ENCODE measurements at regions not wholly inside any gene's neighbourhood (a gene's known extent, or its start where the extent isn't known, plus 50 kb on each side); places are given as distances from the start of the nearest gene placed in this dataset.
"Not testable (repeated sequence)": the region's sequence is repeated elsewhere in the genome, so short reads cannot be mapped to it uniquely, and the experiment has no call there.

- Histone ChIP-seq H3K36me3 (ENCODE audit: control insufficient read depth, insufficient read depth, low read length) (no peaks in the 10 kb centered on the region), H3K4me3 (ENCODE audit: low read depth, low read length) (no peak overlapping the region), H3K9me3 (ENCODE audit: control insufficient read depth, low read length) (no peaks in the 10 kb centered on the region), H3K4me2 (ENCODE audit: low read length) (no peak overlapping the region), H3K27ac (no peak overlapping the region), H3K4me1 (no peaks in the 10 kb centered on the region), H3K9ac (no peak overlapping the region), H3K79me2 (no peaks in the 10 kb centered on the region), H2AFZ (no peak overlapping the region), H3K27me3 (ENCODE audit: control insufficient read depth, insufficient read depth, low read length) (no peaks in the 10 kb centered on the region)
- no peak for TF ChIP-seq CTCF (IDR thresholded peaks at IDR 0.05)
Observed at GRCh38 chrY:19011605-19012090, 238.1 kb upstream of the HSFY2 start.

DNA sequence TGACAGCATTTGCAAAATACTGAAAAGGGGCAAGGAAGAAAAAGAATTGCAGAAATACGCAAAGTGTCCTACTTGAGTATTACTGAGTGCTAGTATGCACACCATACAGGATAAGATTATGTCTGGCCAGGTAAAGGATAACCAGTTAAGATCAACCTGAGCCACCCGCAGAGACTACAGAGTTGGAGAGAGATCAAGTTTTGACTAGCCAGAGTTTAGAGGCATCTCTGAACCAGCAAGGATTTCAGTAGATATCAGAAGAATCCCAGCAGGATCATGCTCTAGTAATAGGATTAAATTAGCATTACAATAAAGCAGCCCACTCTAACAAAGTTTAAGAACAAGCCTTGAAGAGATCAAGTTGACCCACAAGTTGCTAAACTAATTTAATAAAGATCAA lies 232.7 kb upstream of the HSFY2 start:
- Histone ChIP-seq H3K4me1 (no peaks in the 10 kb centered on the region), H3K36me3 (ENCODE audit: control insufficient read depth, insufficient read depth, low read length) (no peaks in the 10 kb centered on the region), H3K9me3 (ENCODE audit: control insufficient read depth, low read length) (no peaks in the 10 kb centered on the region), H3K9ac (no peak overlapping the region), H3K4me3 (ENCODE audit: low read depth, low read length) (no peak overlapping the region), H3K27ac (no peak overlapping the region), H3K4me2 (ENCODE audit: low read length) (no peak overlapping the region), H3K27me3 (ENCODE audit: control insufficient read depth, insufficient read depth, low read length) (no peaks in the 10 kb centered on the region), H2AFZ (no peak overlapping the region), H3K79me2 (no peaks in the 10 kb centered on the region)
- TF ChIP-seq CTCF (IDR thresholded peaks at IDR 0.05), result no peak

- Histone ChIP-seq H3K36me3 (ENCODE audit: control insufficient read depth, insufficient read depth, low read length) (no peaks in the 10 kb centered on the region), H3K27me3 (ENCODE audit: control insufficient read depth, insufficient read depth, low read length) (no peaks in the 10 kb centered on the region), H3K4me1 (no peaks in the 10 kb centered on the region), H3K4me3 (ENCODE audit: low read depth, low read length) (no peak overlapping the region), H3K27ac (no peak overlapping the region), H3K9ac (no peak overlapping the region), H2AFZ (no peak overlapping the region), H3K79me2 (no peaks in the 10 kb centered on the region), H3K4me2 (ENCODE audit: low read length) (no peak overlapping the region), H3K9me3 (ENCODE audit: control insufficient read depth, low read length) (no peaks in the 10 kb centered on the region)
- no peak for TF ChIP-seq CTCF (IDR thresholded peaks at IDR 0.05)
Observed at GRCh38 chrY:19005579-19005978, 232.0 kb upstream of the HSFY2 start.

- no peak for TF ChIP-seq CTCF (IDR thresholded peaks at IDR 0.05)
- Histone ChIP-seq H3K27me3 (ENCODE audit: control insufficient read depth, insufficient read depth, low read length) (no peaks in the 10 kb centered on the region), H3K36me3 (ENCODE audit: control insufficient read depth, insufficient read depth, low read length) (no peaks in the 10 kb centered on the region), H3K9ac (no peak overlapping the region), H3K4me3 (ENCODE audit: low read depth, low read length) (no peak overlapping the region), H3K4me1 (no peaks in the 10 kb centered on the region), H3K27ac (no peak overlapping the region), H3K4me2 (ENCODE audit: low read length) (no peak overlapping the region), H3K9me3 (ENCODE audit: control insufficient read depth, low read length) (no peaks in the 10 kb centered on the region), H2AFZ (no peak overlapping the region), H3K79me2 (no peaks in the 10 kb centered on the region)
Observed at GRCh38 chrY:18997635-18998240, 224.2 kb upstream of the HSFY2 start.

GRCh38 chrY:18993480-18993879 lies 219.9 kb upstream of the HSFY2 start:
- H3K4me3 ChIP-seq (ENCODE audit: low read depth, low read length), result no peak overlapping the region
- H3K79me2 ChIP-seq, result no peaks in the 10 kb centered on the region
- no peaks in the 10 kb centered on the region for H3K36me3 ChIP-seq (ENCODE audit: control insufficient read depth, insufficient read depth, low read length)
- no peak overlapping the region for H3K27ac ChIP-seq
- H3K27me3 ChIP-seq (ENCODE audit: control insufficient read depth, insufficient read depth, low read length), result no peaks in the 10 kb centered on the region
- TF ChIP-seq CTCF (IDR thresholded peaks at IDR 0.05), result no peak
- H3K9me3 ChIP-seq (ENCODE audit: control insufficient read depth, low read length), result no peaks in the 10 kb centered on the region
- no peak overlapping the region for H2AFZ ChIP-seq
- no peak overlapping the region for H3K4me2 ChIP-seq (ENCODE audit: low read length)
- H3K9ac ChIP-seq, result no peak overlapping the region
- H3K4me1 ChIP-seq, result no peaks in the 10 kb centered on the region

GRCh38 chrY:18992684-18993083 lies 219.1 kb upstream of the HSFY2 start:
- H3K4me3 ChIP-seq (ENCODE audit: low read depth, low read length); H3K9me3 ChIP-seq (ENCODE audit: control insufficient read depth, low read length); H3K27me3 ChIP-seq (ENCODE audit: control insufficient read depth, insufficient read depth, low read length); H3K27ac ChIP-seq; H3K4me2 ChIP-seq (ENCODE audit: low read length); H3K79me2 ChIP-seq; H3K4me1 ChIP-seq; H2AFZ ChIP-seq; H3K36me3 ChIP-seq (ENCODE audit: control insufficient read depth, insufficient read depth, low read length); H3K9ac ChIP-seq: not testable (repeated sequence)

Measured in parathyroid adenoma (tissue), 2 donors.